ENCODE measurements at regions not wholly inside any gene's neighbourhood (a gene's known extent, or its start where the extent isn't known, plus 50 kb on each side); places are given as distances from the start of the nearest gene placed in this dataset.

DNA sequence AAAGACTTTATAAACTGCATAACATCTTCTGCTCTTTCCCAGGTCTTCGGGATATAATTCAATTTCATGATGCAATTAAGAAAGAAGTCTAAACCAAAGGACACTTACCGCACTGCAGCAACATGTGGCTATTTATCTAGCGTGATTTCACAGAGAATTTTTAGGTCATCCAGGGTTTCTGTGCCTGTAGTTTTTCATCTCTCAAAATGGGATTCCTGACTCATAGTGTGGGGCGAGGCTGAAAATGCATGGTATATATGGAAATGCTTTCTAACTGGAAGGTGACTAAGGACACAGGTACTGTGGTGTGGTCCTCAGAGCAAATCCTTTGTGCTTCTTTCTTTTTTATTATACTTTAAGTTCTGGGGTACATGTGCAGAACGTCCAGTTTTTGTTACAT, 557.7 kb upstream of the KLF4 start:
- Histone ChIP-seq H2AFZ (no peak overlapping the region), H3K79me2 (no peaks in the 10 kb centered on the region), H3K4me1 (ENCODE audit: insufficient read depth) (peaks cover 17% of the 10 kb centered on the region), H3K9me2 (replicated peaks; ENCODE audit: insufficient read depth) (no peaks in the 10 kb centered on the region), H3K27me3 (no peaks in the 10 kb centered on the region), H3K4me2 (no peak overlapping the region), H3K36me3 (replicated peaks; ENCODE audit: insufficient read depth, low read depth) (no peaks in the 10 kb centered on the region), H3K4me3 (no peak overlapping the region), H3K27ac (no peak overlapping the region), H4K20me1 (ENCODE audit: insufficient read depth, poor library complexity, severe bottlenecking) (no peaks in the 10 kb centered on the region), H3K9me3 (ENCODE audit: low read depth) (peaks cover 10% of the 10 kb centered on the region)
- TF ChIP-seq EZH2phosphoT487 (IDR thresholded peaks at IDR 0.05; ENCODE audit: low read depth, severe bottlenecking, unreplicated experiment), result no peak
- TF ChIP-seq, protein P1, sequence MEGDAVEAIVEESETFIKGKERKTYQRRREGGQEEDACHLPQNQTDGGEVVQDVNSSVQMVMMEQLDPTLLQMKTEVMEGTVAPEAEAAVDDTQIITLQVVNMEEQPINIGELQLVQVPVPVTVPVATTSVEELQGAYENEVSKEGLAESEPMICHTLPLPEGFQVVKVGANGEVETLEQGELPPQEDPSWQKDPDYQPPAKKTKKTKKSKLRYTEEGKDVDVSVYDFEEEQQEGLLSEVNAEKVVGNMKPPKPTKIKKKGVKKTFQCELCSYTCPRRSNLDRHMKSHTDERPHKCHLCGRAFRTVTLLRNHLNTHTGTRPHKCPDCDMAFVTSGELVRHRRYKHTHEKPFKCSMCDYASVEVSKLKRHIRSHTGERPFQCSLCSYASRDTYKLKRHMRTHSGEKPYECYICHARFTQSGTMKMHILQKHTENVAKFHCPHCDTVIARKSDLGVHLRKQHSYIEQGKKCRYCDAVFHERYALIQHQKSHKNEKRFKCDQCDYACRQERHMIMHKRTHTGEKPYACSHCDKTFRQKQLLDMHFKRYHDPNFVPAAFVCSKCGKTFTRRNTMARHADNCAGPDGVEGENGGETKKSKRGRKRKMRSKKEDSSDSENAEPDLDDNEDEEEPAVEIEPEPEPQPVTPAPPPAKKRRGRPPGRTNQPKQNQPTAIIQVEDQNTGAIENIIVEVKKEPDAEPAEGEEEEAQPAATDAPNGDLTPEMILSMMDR (IDR thresholded peaks at IDR 0.05; ENCODE audit: poor library complexity), result no peak
- TF ChIP-seq EZH2 (IDR thresholded peaks at IDR 0.05; ENCODE audit: borderline replicate concordance), result no peak
- WGBS (ENCODE audit: low lambda C conversion rate, missing lambda C conversion rate), result 82% methylated on average over 5 of the region's 5 CpGs
- no peak for DNase-seq (ENCODE audit: low spot score)

DNA sequence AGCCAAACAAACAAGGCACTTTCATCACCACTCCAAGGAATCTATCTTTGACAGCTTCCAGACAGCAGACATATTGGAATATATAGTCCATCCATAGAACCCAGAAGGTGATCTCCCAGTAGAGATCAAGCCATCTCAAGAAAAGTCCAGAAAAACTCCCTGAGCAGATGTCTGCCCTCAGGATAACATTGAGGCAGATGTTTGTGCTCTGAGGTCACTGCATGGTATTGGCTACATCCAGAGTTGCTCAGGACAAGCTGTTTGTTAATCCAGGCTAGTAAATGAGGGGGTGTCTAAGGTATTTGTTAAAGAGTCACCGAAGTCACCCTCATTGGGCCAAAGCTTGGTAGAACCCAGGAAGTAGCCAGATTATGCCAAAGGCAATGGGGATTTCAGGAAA, 556.3 kb upstream of the KLF4 start:
- H3K36me3 ChIP-seq (replicated peaks; ENCODE audit: insufficient read depth, low read depth), result no peaks in the 10 kb centered on the region
- H3K9me3 ChIP-seq (ENCODE audit: low read depth), result peaks cover 10% of the 10 kb centered on the region
- H3K27me3 ChIP-seq, result no peaks in the 10 kb centered on the region
- H3K79me2 ChIP-seq, result no peaks in the 10 kb centered on the region
- no peak for DNase-seq (ENCODE audit: low spot score)
- no peaks in the 10 kb centered on the region for H4K20me1 ChIP-seq (ENCODE audit: insufficient read depth, poor library complexity, severe bottlenecking)
- peaks cover 24% of the 10 kb centered on the region for H3K4me1 ChIP-seq (ENCODE audit: insufficient read depth)
- H3K9me2 ChIP-seq (replicated peaks; ENCODE audit: insufficient read depth), result no peaks in the 10 kb centered on the region
- no peak overlapping the region for H3K27ac ChIP-seq
- no peak overlapping the region for H3K4me3 ChIP-seq
- 95% methylated on average over 1 of the region's 1 CpG for WGBS (ENCODE audit: low lambda C conversion rate, missing lambda C conversion rate)
- TF ChIP-seq, protein P1 (IDR thresholded peaks at IDR 0.05; ENCODE audit: poor library complexity), result no peak
- TF ChIP-seq EZH2 (IDR thresholded peaks at IDR 0.05; ENCODE audit: borderline replicate concordance), result no peak
- no peak for TF ChIP-seq EZH2phosphoT487 (IDR thresholded peaks at IDR 0.05; ENCODE audit: low read depth, severe bottlenecking, unreplicated experiment)
- H3K4me2 ChIP-seq, result no peak overlapping the region
- H2AFZ ChIP-seq, result no peak overlapping the region

DNA sequence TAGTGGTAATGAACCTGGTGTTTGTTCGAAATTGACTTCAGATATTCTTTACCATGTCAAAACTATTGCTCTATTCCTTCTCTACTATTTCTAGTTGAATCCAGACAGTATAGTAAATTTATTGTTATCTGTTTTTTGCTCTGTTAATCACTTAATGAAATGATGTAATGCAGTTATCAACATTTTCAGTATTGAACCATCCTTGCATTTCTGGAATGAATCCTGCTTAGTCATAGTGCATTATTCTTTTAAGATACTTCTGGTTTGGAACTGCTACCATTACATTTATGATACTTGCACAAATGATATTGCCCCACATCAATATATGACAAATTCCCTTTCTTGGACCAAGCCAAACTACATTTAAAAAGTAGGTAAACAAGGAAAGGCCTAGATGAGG, 554.0 kb upstream of the KLF4 start:
- H3K4me3 ChIP-seq, result no peak overlapping the region
- H2AFZ ChIP-seq, result no peak overlapping the region
- peaks cover 10% of the 10 kb centered on the region for H3K9me3 ChIP-seq (ENCODE audit: low read depth)
- no peak overlapping the region for H3K27ac ChIP-seq
- H3K4me1 ChIP-seq (ENCODE audit: insufficient read depth), result peaks cover 11% of the 10 kb centered on the region
- 100% methylated on average over 1 of the region's 1 CpG for WGBS (ENCODE audit: low lambda C conversion rate, missing lambda C conversion rate)
- H3K79me2 ChIP-seq, result no peaks in the 10 kb centered on the region
- no peaks in the 10 kb centered on the region for H3K36me3 ChIP-seq (replicated peaks; ENCODE audit: insufficient read depth, low read depth)
- no peak for DNase-seq (ENCODE audit: low spot score)
- H3K4me2 ChIP-seq, result no peak overlapping the region
- no peaks in the 10 kb centered on the region for H3K27me3 ChIP-seq
- TF ChIP-seq EZH2 (IDR thresholded peaks at IDR 0.05; ENCODE audit: borderline replicate concordance) (no peak), EZH2phosphoT487 (IDR thresholded peaks at IDR 0.05; ENCODE audit: low read depth, severe bottlenecking, unreplicated experiment) (no peak)
- TF ChIP-seq, protein P1 (IDR thresholded peaks at IDR 0.05; ENCODE audit: poor library complexity), result no peak
- no peaks in the 10 kb centered on the region for H3K9me2 ChIP-seq (replicated peaks; ENCODE audit: insufficient read depth)
- no peaks in the 10 kb centered on the region for H4K20me1 ChIP-seq (ENCODE audit: insufficient read depth, poor library complexity, severe bottlenecking)

DNA sequence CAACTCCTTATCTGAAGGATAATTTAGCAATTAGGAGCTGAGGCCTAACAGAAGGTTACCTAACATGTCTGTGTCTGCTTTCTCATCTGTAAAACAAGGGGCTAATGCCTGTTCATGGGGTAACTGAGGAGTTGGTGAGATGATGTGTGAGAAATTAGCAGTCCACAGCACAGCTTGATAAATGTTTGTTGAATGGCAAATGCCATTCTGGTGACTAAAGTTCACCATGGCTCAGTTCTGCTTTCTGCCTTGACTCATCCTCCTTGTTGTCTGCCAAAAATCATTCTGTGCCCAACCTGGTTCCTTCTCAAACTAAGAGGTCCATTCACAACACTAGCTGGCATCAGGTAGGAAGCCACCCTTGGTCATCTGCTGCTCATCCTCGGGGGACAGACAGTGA, 552.0 kb upstream of the KLF4 start:
- Histone ChIP-seq H3K4me3 (no peak overlapping the region), H3K9me2 (replicated peaks; ENCODE audit: insufficient read depth) (no peaks in the 10 kb centered on the region), H3K79me2 (no peaks in the 10 kb centered on the region), H3K27ac (peak overlapping the region; percentile 78), H3K36me3 (replicated peaks; ENCODE audit: insufficient read depth, low read depth) (no peaks in the 10 kb centered on the region), H4K20me1 (ENCODE audit: insufficient read depth, poor library complexity, severe bottlenecking) (no peaks in the 10 kb centered on the region), H2AFZ (no peak overlapping the region), H3K27me3 (no peaks in the 10 kb centered on the region), H3K4me1 (ENCODE audit: insufficient read depth) (peaks cover 11% of the 10 kb centered on the region), H3K4me2 (no peak overlapping the region), H3K9me3 (ENCODE audit: low read depth) (peaks cover 10% of the 10 kb centered on the region)
- DNase-seq (ENCODE audit: low spot score), result no peak
- 68% methylated on average over 1 of the region's 1 CpG for WGBS (ENCODE audit: low lambda C conversion rate, missing lambda C conversion rate)
- no peak for TF ChIP-seq EZH2 (IDR thresholded peaks at IDR 0.05; ENCODE audit: borderline replicate concordance)
- no peak for TF ChIP-seq EZH2phosphoT487 (IDR thresholded peaks at IDR 0.05; ENCODE audit: low read depth, severe bottlenecking, unreplicated experiment)
- TF ChIP-seq, protein P1 (IDR thresholded peaks at IDR 0.05; ENCODE audit: poor library complexity), result no peak
